ENCODE measurements at regions not wholly inside any gene's neighbourhood (a gene's known extent, or its start where the extent isn't known, plus 50 kb on each side); places are given as distances from the start of the nearest gene placed in this dataset.
A peak's percentile ranks its signal among the peaks of the same experiment; 100 is the strongest.

DNA sequence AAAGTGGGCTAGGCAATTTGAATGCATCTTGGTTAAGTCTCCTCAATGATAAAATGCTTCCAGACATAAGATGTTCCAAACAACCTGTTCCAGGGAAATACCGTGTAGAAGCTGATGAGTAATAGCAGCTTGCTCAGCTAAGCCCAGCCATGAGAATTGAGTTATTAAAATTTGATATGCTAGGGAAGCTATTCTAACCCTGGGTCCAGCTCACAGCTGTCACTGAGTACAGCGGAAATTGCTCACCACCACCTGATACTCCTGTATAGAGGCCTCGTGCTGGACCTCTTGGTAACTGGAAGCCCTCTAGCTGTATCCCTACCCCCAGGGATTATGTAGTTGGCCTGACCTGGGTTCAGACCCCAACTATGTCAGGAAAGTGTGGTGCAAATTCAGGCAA is 521.3 kb upstream of the TRPC7 start:
- Histone ChIP-seq H3K4me3 (ENCODE audit: low read depth, low read length) (no peak overlapping the region), H3K27me3 (ENCODE audit: control insufficient read depth, insufficient read depth, low read length) (no peaks in the 10 kb centered on the region), H3K27ac (ENCODE audit: low read depth, low read length) (no peak overlapping the region), H3K4me1 (ENCODE audit: control insufficient read depth, insufficient read depth, low read length) (no peaks in the 10 kb centered on the region), H3K36me3 (ENCODE audit: control insufficient read depth, insufficient read depth, low read length) (no peaks in the 10 kb centered on the region), H3K9me3 (ENCODE audit: control insufficient read depth, insufficient read depth, low read length) (no peaks in the 10 kb centered on the region)
- DNase-seq (ENCODE audit: low read depth in 4 of 6, low spot score in 6 of 6): peak in 1 of 6 donors; percentile 54
- 60% methylated on average over 2 of the region's 3 CpGs for WGBS (ENCODE audit: insufficient coverage)

GRCh38 chr5:136864960-136865359 is 499.6 kb upstream of the TRPC7 start:
- Histone ChIP-seq H3K27me3 (ENCODE audit: control insufficient read depth, insufficient read depth, low read length) (no peaks in the 10 kb centered on the region), H3K27ac (ENCODE audit: low read depth, low read length) (no peak overlapping the region), H3K4me3 (ENCODE audit: low read depth, low read length) (no peak overlapping the region), H3K4me1 (ENCODE audit: control insufficient read depth, insufficient read depth, low read length) (no peaks in the 10 kb centered on the region), H3K36me3 (ENCODE audit: control insufficient read depth, insufficient read depth, low read length) (no peaks in the 10 kb centered on the region), H3K9me3 (ENCODE audit: control insufficient read depth, insufficient read depth, low read length) (no peaks in the 10 kb centered on the region)
- WGBS (ENCODE audit: insufficient coverage): 86% methylated on average over 3 of the region's 4 CpGs
- DNase-seq (ENCODE audit: low read depth in 4 of 6, low spot score in 6 of 6): no peak

- Histone ChIP-seq H3K4me1 (ENCODE audit: control insufficient read depth, insufficient read depth, low read length) (no peaks in the 10 kb centered on the region), H3K4me3 (ENCODE audit: low read depth, low read length) (no peak overlapping the region), H3K36me3 (ENCODE audit: control insufficient read depth, insufficient read depth, low read length) (no peaks in the 10 kb centered on the region), H3K9me3 (ENCODE audit: control insufficient read depth, insufficient read depth, low read length) (no peaks in the 10 kb centered on the region), H3K27ac (ENCODE audit: low read depth, low read length) (no peak overlapping the region), H3K27me3 (ENCODE audit: control insufficient read depth, insufficient read depth, low read length) (no peaks in the 10 kb centered on the region)
- DNase-seq (ENCODE audit: low read depth in 4 of 6, low spot score in 6 of 6): no peak
- 100% methylated on average over 1 of the region's 3 CpGs for WGBS (ENCODE audit: insufficient coverage)
Measured at GRCh38 chr5:136856648-136857047, 491.3 kb upstream of the TRPC7 start.

GRCh38 chr5:136853971-136854370 is 488.6 kb upstream of the TRPC7 start:
- H3K27me3 ChIP-seq (ENCODE audit: control insufficient read depth, insufficient read depth, low read length): no peaks in the 10 kb centered on the region
- no peak overlapping the region for H3K4me3 ChIP-seq (ENCODE audit: low read depth, low read length)
- H3K9me3 ChIP-seq (ENCODE audit: control insufficient read depth, insufficient read depth, low read length): no peaks in the 10 kb centered on the region
- DNase-seq (ENCODE audit: low read depth in 4 of 6, low spot score in 6 of 6): peak in 1 of 6 donors; percentile 46
- WGBS (ENCODE audit: insufficient coverage): 43% methylated on average over 1 of the region's 1 CpG
- H3K36me3 ChIP-seq (ENCODE audit: control insufficient read depth, insufficient read depth, low read length): no peaks in the 10 kb centered on the region
- H3K27ac ChIP-seq (ENCODE audit: low read depth, low read length): no peak overlapping the region
- H3K4me1 ChIP-seq (ENCODE audit: control insufficient read depth, insufficient read depth, low read length): no peaks in the 10 kb centered on the region

DNA sequence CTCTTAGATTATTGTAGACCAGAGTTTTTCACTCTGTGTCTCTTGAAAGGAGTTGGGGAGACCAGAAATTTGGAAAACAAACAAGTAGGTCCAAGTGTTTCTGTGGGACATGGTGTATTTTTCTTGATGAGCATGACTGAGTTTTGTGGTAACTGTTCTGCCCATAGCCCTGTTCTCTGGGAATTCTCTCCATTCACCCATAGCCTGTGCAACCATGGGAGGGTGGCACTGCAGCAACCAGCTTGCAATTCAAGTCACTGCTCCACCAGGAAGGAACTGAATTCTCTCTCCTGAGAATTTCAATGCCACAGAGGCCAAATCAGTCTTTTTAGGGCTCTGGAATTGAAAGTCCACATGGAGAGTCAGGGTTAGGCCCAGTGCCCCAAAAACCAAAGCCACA is 475.3 kb upstream of the TRPC7 start:
- Histone ChIP-seq H3K36me3 (ENCODE audit: control insufficient read depth, insufficient read depth, low read length) (no peaks in the 10 kb centered on the region), H3K4me1 (ENCODE audit: control insufficient read depth, insufficient read depth, low read length) (no peaks in the 10 kb centered on the region), H3K9me3 (ENCODE audit: control insufficient read depth, insufficient read depth, low read length) (no peaks in the 10 kb centered on the region), H3K4me3 (ENCODE audit: low read depth, low read length) (no peak overlapping the region), H3K27me3 (ENCODE audit: control insufficient read depth, insufficient read depth, low read length) (no peaks in the 10 kb centered on the region), H3K27ac (ENCODE audit: low read depth, low read length) (no peak overlapping the region)
- DNase-seq (ENCODE audit: low read depth in 4 of 6, low spot score in 6 of 6): no peak

DNA sequence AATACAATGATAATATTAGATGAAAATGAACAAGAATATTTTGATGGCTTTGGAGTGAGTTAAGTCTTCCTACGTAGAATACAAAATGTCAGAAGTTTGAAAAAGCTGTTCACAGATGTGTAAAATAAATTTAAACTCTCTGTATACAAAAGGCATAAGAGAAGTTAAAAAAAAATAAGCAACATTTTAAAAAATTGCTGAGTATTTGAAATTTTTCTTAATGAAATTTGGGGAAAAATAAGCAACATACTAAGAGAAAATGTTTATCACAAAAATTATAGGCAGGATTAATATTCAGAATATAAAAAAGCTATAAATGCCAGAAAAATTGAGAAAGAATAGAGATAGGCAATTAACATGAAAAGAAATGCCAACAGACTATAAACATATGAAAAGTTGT is 470.7 kb upstream of the TRPC7 start:
- Histone ChIP-seq H3K36me3 (ENCODE audit: control insufficient read depth, insufficient read depth, low read length) (no peaks in the 10 kb centered on the region), H3K27me3 (ENCODE audit: control insufficient read depth, insufficient read depth, low read length) (no peaks in the 10 kb centered on the region), H3K27ac (ENCODE audit: low read depth, low read length) (no peak overlapping the region), H3K4me3 (ENCODE audit: low read depth, low read length) (no peak overlapping the region), H3K9me3 (ENCODE audit: control insufficient read depth, insufficient read depth, low read length) (no peaks in the 10 kb centered on the region), H3K4me1 (ENCODE audit: control insufficient read depth, insufficient read depth, low read length) (no peaks in the 10 kb centered on the region)
- no peak for DNase-seq (ENCODE audit: low read depth in 4 of 6, low spot score in 6 of 6)
- WGBS (ENCODE audit: insufficient coverage): no CpG with 5 or more reads among the region's 1 CpG

DNA sequence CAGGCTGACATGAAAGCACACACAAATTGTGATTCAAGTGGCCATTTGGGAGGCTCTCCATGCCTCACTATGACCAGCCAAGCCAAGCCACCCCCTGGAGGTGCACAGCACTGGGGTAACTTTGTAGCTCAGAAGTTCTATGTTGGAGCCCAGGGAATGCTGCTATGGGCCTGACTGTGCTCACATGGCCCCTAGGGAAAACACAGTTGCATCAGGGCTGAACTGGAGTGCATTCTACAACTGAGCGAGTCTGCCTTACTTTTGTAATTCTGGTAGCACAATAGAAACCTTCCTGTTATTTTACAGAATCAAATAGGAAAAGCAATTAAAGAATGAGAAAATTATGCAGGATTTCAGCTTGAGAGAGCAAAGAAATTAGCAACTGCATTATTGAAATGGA is 455.5 kb upstream of the TRPC7 start:
- Histone ChIP-seq H3K27ac (ENCODE audit: low read depth, low read length) (no peak overlapping the region), H3K4me3 (ENCODE audit: low read depth, low read length) (no peak overlapping the region), H3K9me3 (ENCODE audit: control insufficient read depth, insufficient read depth, low read length) (no peaks in the 10 kb centered on the region), H3K4me1 (ENCODE audit: control insufficient read depth, insufficient read depth, low read length) (no peaks in the 10 kb centered on the region), H3K27me3 (ENCODE audit: control insufficient read depth, insufficient read depth, low read length) (no peaks in the 10 kb centered on the region), H3K36me3 (ENCODE audit: control insufficient read depth, insufficient read depth, low read length) (no peaks in the 10 kb centered on the region)
- WGBS (ENCODE audit: insufficient coverage): no CpG with 5 or more reads among the region's 1 CpG
- no peak for DNase-seq (ENCODE audit: low read depth in 4 of 6, low spot score in 6 of 6)

- Histone ChIP-seq H3K9me3 (ENCODE audit: control insufficient read depth, insufficient read depth, low read length) (no peaks in the 10 kb centered on the region), H3K36me3 (ENCODE audit: control insufficient read depth, insufficient read depth, low read length) (no peaks in the 10 kb centered on the region), H3K27me3 (ENCODE audit: control insufficient read depth, insufficient read depth, low read length) (no peaks in the 10 kb centered on the region), H3K27ac (ENCODE audit: low read depth, low read length) (no peak overlapping the region), H3K4me1 (ENCODE audit: control insufficient read depth, insufficient read depth, low read length) (no peaks in the 10 kb centered on the region), H3K4me3 (ENCODE audit: low read depth, low read length) (no peak overlapping the region)
- WGBS (ENCODE audit: insufficient coverage): 100% methylated on average over 1 of the region's 1 CpG
- DNase-seq (ENCODE audit: low read depth in 4 of 6, low spot score in 6 of 6): no peak
Measured at GRCh38 chr5:136819526-136820302, 454.4 kb upstream of the TRPC7 start.

GRCh38 chr5:136816327-136816726 is 451.0 kb upstream of the TRPC7 start:
- WGBS (ENCODE audit: insufficient coverage): 100% methylated on average over 1 of the region's 2 CpGs
- H3K9me3 ChIP-seq (ENCODE audit: control insufficient read depth, insufficient read depth, low read length): no peaks in the 10 kb centered on the region
- no peak overlapping the region for H3K4me3 ChIP-seq (ENCODE audit: low read depth, low read length)
- no peak for DNase-seq (ENCODE audit: low read depth in 4 of 6, low spot score in 6 of 6)
- no peaks in the 10 kb centered on the region for H3K27me3 ChIP-seq (ENCODE audit: control insufficient read depth, insufficient read depth, low read length)
- no peaks in the 10 kb centered on the region for H3K4me1 ChIP-seq (ENCODE audit: control insufficient read depth, insufficient read depth, low read length)
- H3K36me3 ChIP-seq (ENCODE audit: control insufficient read depth, insufficient read depth, low read length): no peaks in the 10 kb centered on the region
- no peak overlapping the region for H3K27ac ChIP-seq (ENCODE audit: low read depth, low read length)

DNA sequence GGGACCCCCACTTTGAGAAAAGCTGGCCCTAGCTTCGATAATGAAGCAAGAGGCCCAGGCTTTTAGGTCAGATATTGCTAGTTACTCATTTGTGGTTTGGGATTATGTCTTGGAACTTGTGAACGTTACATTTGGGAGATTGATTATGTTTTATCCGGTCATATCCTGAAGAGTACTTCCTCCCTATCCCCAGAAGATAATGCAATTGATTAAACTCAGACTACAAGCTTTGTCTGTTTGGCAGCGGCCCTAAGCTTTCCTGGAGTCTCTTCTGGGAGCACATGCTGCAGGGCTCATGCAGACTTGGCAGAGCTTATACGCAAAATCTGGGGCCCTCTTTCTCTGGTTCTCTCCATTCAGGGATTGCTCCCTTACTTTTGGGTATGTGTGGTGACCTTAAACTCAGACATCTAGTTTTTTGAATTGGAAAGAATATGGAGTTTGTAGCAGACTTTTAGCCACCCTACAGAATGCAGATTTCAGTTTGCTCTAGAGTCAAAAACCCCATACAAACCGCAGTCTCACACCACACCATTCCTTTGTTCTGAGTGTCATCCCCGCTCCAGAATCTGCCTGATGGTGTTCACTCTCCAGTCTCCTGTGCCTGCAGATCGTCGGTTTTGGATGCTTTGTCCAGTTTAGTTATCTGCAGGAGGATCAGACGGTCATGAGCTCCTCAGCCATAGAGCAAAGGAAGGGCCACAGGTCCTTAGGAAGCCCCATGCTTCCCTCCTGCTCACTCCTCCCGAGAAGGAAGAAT is 449.5 kb upstream of the TRPC7 start:
- no peaks in the 10 kb centered on the region for H3K27me3 ChIP-seq (ENCODE audit: control insufficient read depth, insufficient read depth, low read length)
- DNase-seq (ENCODE audit: low read depth in 4 of 6, low spot score in 6 of 6): peak in 2 of 6 donors; percentile 51 to 54
- no peaks in the 10 kb centered on the region for H3K9me3 ChIP-seq (ENCODE audit: control insufficient read depth, insufficient read depth, low read length)
- 77% methylated on average over 7 of the region's 11 CpGs for WGBS (ENCODE audit: insufficient coverage)
- no peak overlapping the region for H3K4me3 ChIP-seq (ENCODE audit: low read depth, low read length)
- no peak overlapping the region for H3K27ac ChIP-seq (ENCODE audit: low read depth, low read length)
- H3K4me1 ChIP-seq (ENCODE audit: control insufficient read depth, insufficient read depth, low read length): no peaks in the 10 kb centered on the region
- H3K36me3 ChIP-seq (ENCODE audit: control insufficient read depth, insufficient read depth, low read length): no peaks in the 10 kb centered on the region

Data from spinal cord (tissue), 9 donors.